T-helper 22 cell (primary cell): ENCODE measurements at regions not wholly inside any gene's neighbourhood (a gene's known extent, or its start where the extent isn't known, plus 50 kb on each side); places are given as distances from the start of the nearest gene placed in this dataset.
"Not testable (repeated sequence)": the region's sequence is repeated elsewhere in the genome, so short reads cannot be mapped to it uniquely, and the experiment has no call there.

ENCODE experiments used
- DNase-seq: peaks from one replicate; pipeline ENCODE4 v3.0.0-alpha.2; 2020; ENCODE audit warnings: low read depth

GRCh38 chr1:185434721-185435120 is 117.7 kb upstream of the IVNS1ABP start:
- DNase-seq: no peak

- DNase-seq: no peak
Measured at GRCh38 chr1:185433667-185434066, 116.6 kb upstream of the IVNS1ABP start.

- DNase-seq: no peak
Measured at GRCh38 chr1:185432948-185433347, 115.9 kb upstream of the IVNS1ABP start.

GRCh38 chr1:185431612-185432011 is 114.6 kb upstream of the IVNS1ABP start:
- no peak for DNase-seq

GRCh38 chr1:185429668-185430067 is 112.6 kb upstream of the IVNS1ABP start:
- DNase-seq: not testable (repeated sequence)

- no peak for DNase-seq
Measured at GRCh38 chr1:185427776-185428175, 110.7 kb upstream of the IVNS1ABP start.

GRCh38 chr1:185427264-185427663 is 110.2 kb upstream of the IVNS1ABP start:
- no peak for DNase-seq

- DNase-seq: no peak
Measured at GRCh38 chr1:185426848-185427247, 109.8 kb upstream of the IVNS1ABP start.

GRCh38 chr1:185425163-185425562 is 108.1 kb upstream of the IVNS1ABP start:
- no peak for DNase-seq

GRCh38 chr1:185421485-185422107 is 104.6 kb upstream of the IVNS1ABP start:
- DNase-seq: no peak

GRCh38 chr1:185420588-185421081 is 103.6 kb upstream of the IVNS1ABP start:
- no peak for DNase-seq

- no peak for DNase-seq
Measured at GRCh38 chr1:185419718-185420117, 102.7 kb upstream of the IVNS1ABP start.

GRCh38 chr1:185418472-185418871 is 101.4 kb upstream of the IVNS1ABP start:
- DNase-seq: no peak

- no peak for DNase-seq
Measured at GRCh38 chr1:185412385-185413087, 95.5 kb upstream of the IVNS1ABP start.

GRCh38 chr1:185409763-185410528 is 92.9 kb upstream of the IVNS1ABP start:
- no peak for DNase-seq

- no peak for DNase-seq
Measured at GRCh38 chr1:185409345-185409744, 92.3 kb upstream of the IVNS1ABP start.

- DNase-seq: no peak
Measured at GRCh38 chr1:185408700-185409270, 91.7 kb upstream of the IVNS1ABP start.

- no peak for DNase-seq
Measured at GRCh38 chr1:185406691-185407009, 89.6 kb upstream of the IVNS1ABP start.

GRCh38 chr1:185406006-185406690 is 89.1 kb upstream of the IVNS1ABP start:
- DNase-seq: no peak

- no peak for DNase-seq
Measured at GRCh38 chr1:185404907-185405568, 88.0 kb upstream of the IVNS1ABP start.

GRCh38 chr1:185404291-185404690 is 87.2 kb upstream of the IVNS1ABP start:
- no peak for DNase-seq

GRCh38 chr1:185402930-185403329 is 85.9 kb upstream of the IVNS1ABP start:
- no peak for DNase-seq
